ENCODE measurements at regions not wholly inside any gene's neighbourhood (a gene's known extent, or its start where the extent isn't known, plus 50 kb on each side); places are given as distances from the start of the nearest gene placed in this dataset.

- Histone ChIP-seq H3K4me2 (ENCODE audit: low read length) (no peak overlapping the region), H3K27ac (ENCODE audit: low read length) (no peak overlapping the region), H3K9ac (ENCODE audit: low read length) (no peak overlapping the region), H3K9me2 (ENCODE audit: insufficient read depth, low read length) (no peaks in the 10 kb centered on the region), H3K4me3 (ENCODE audit: low read length) (no peak overlapping the region), H3K9me3 (ENCODE audit: low read length) (no peaks in the 10 kb centered on the region), H3K27me3 (ENCODE audit: insufficient read depth, low read depth, low read length) (no peaks in the 10 kb centered on the region), H4K20me1 (ENCODE audit: insufficient read depth) (no peaks in the 10 kb centered on the region), H3K36me3 (ENCODE audit: insufficient read depth, low read length) (no peaks in the 10 kb centered on the region), H2AFZ (ENCODE audit: low read depth, low read length) (no peak overlapping the region), H3F3A (ENCODE audit: insufficient read depth, low read length, poor library complexity, severe bottlenecking) (no peaks in the 10 kb centered on the region), H3K79me2 (replicated peaks; ENCODE audit: insufficient read depth, low read length) (no peaks in the 10 kb centered on the region)
- TF ChIP-seq RAD21 (conservative IDR thresholded peaks at IDR 0.05) (no peak), CTCF (IDR thresholded peaks at IDR 0.05; ENCODE audit: poor library complexity, severe bottlenecking) (no peak), EP300 (conservative IDR thresholded peaks at IDR 0.05; ENCODE audit: poor library complexity, severe bottlenecking) (no peak)
Observed at GRCh38 chr3:34863485-34863884, 775.8 kb upstream of the ARPP21 start.

GRCh38 chr3:34864011-34864410 lies 775.3 kb upstream of the ARPP21 start:
- no peak overlapping the region for H3K4me3 ChIP-seq (ENCODE audit: low read length)
- no peak overlapping the region for H3K27ac ChIP-seq (ENCODE audit: low read length)
- no peaks in the 10 kb centered on the region for H3F3A ChIP-seq (ENCODE audit: insufficient read depth, low read length, poor library complexity, severe bottlenecking)
- no peaks in the 10 kb centered on the region for H3K79me2 ChIP-seq (replicated peaks; ENCODE audit: insufficient read depth, low read length)
- H3K9me2 ChIP-seq (ENCODE audit: insufficient read depth, low read length), result no peaks in the 10 kb centered on the region
- no peak for TF ChIP-seq TAF1 (IDR thresholded peaks at IDR 0.05; ENCODE audit: low read depth)
- no peak for TF ChIP-seq SMC3 (conservative IDR thresholded peaks at IDR 0.05; ENCODE audit: poor library complexity)
- no peak for TF ChIP-seq MXI1 (conservative IDR thresholded peaks at IDR 0.05; ENCODE audit: poor library complexity, severe bottlenecking)
- TF ChIP-seq CTCF (IDR thresholded peaks at IDR 0.05; ENCODE audit: poor library complexity, severe bottlenecking), result no peak
- TF ChIP-seq EZH2 (IDR thresholded peaks at IDR 0.05; ENCODE audit: borderline replicate concordance, insufficient read depth, low read length, poor library complexity, severe bottlenecking), result no peak
- no peak for TF ChIP-seq EP300 (conservative IDR thresholded peaks at IDR 0.05; ENCODE audit: poor library complexity, severe bottlenecking)
- no peak for TF ChIP-seq REST (IDR thresholded peaks at IDR 0.05; ENCODE audit: borderline replicate concordance)
- no peak for TF ChIP-seq RAD21 (conservative IDR thresholded peaks at IDR 0.05)
- TF ChIP-seq POLR2AphosphoS5 (IDR thresholded peaks at IDR 0.05), result no peak
- H2AFZ ChIP-seq (ENCODE audit: low read depth, low read length), result no peak overlapping the region
- H3K9ac ChIP-seq (ENCODE audit: low read length), result no peak overlapping the region
- no peaks in the 10 kb centered on the region for H3K27me3 ChIP-seq (ENCODE audit: insufficient read depth, low read depth, low read length)
- no peak overlapping the region for H3K4me2 ChIP-seq (ENCODE audit: low read length)
- no peaks in the 10 kb centered on the region for H3K36me3 ChIP-seq (ENCODE audit: insufficient read depth, low read length)
- H3K9me3 ChIP-seq (ENCODE audit: low read length), result no peaks in the 10 kb centered on the region
- no peaks in the 10 kb centered on the region for H4K20me1 ChIP-seq (ENCODE audit: insufficient read depth)

Measured in neural cell (in vitro differentiated cells).